Gastrocnemius medialis (tissue), 4 donors: ENCODE measurements at regions not wholly inside any gene's neighbourhood (a gene's known extent, or its start where the extent isn't known, plus 50 kb on each side); places are given as distances from the start of the nearest gene placed in this dataset.

Source experiments
- ATAC-seq, 2 donors: fragments of 150-250 bp; one replicate each; pipeline ENCODE4 v1.9.1; 2016
- DNase-seq, 2 donors: peaks; one replicate each; pipeline ENCODE4 v3.0.0-alpha.2; 2019
- H3K27ac ChIP-seq, 4 donors: fragments of 200-600 bp; sonication (generic); 1 replicate in 1 of 4; 2 replicates in 3 of 4; pipeline ENCODE4 v1.5.1; 2016 to 2018; ENCODE audit warnings: mild to moderate bottlenecking in 2 of 4, moderate library complexity in 1 of 4
- H3K27me3 ChIP-seq, 3 donors: fragments of 200-600 bp; sonication (generic) in 2 of 3; 1 replicate in 1 of 3; 2 replicates in 2 of 3; pipeline versions ENCODE4 v1.5.1 to v1.6.0; 2016 to 2019; ENCODE audit warnings: mild to moderate bottlenecking in 1 of 3, moderate library complexity in 1 of 3
- H3K36me3 ChIP-seq, 2 donors: fragments of 200-600 bp; sonication (generic) in 1 of 2; one replicate each; pipeline ENCODE4 v1.5.1; 2017 to 2018
- H3K4me1 ChIP-seq, 2 donors: fragments of 200-600 bp; sonication (generic) in 1 of 2; one replicate each; pipeline ENCODE4 v1.5.1; 2016 to 2017; ENCODE audit warnings: mild to moderate bottlenecking in 2 of 2
- H3K4me3 ChIP-seq, 4 donors: fragments of 200-600 bp; sonication (generic) in 3 of 4; 1 replicate in 1 of 4; 2 replicates in 3 of 4; pipeline ENCODE4 v1.5.1; 2016 to 2019; ENCODE audit warnings: mild to moderate bottlenecking in 2 of 4
- H3K9me3 ChIP-seq, 3 donors: fragments of 200-600 bp; sonication (generic) in 2 of 3; 1 replicate in 1 of 3; 2 replicates in 2 of 3; pipeline ENCODE4 v1.5.1; 2016 to 2019
- POLR2A ChIP-seq, 2 donors: fragments of 450-650 bp; IDR thresholded peaks; one replicate each; pipeline ENCODE4 v1.6.1; 2017; ENCODE audit warnings: antibody characterized with exemption in 2 of 2, mild to moderate bottlenecking in 2 of 2, moderate library complexity in 2 of 2
- in situ Hi-C, 4 donors: fragments of 200-750 bp; cut with MboI; loops; one replicate each; pipeline versions ENCODE4 v1.15.0 to v1.8.0; 2017; ENCODE audit warnings: low sequenced_read_pairs in 4 of 4
- intact Hi-C: fragments of 100-400 bp; cut with DNase I; formaldehyde crosslinking; loops from one replicate; pipeline ENCODE4 v1.15.1; 2023; ENCODE audit warnings: low total_unique reads
- TF ChIP-seq, protein P1 (sequence below), 5 experiments: fragments of 450-650 bp in 3 of 5; fragments of 200-600 bp in 2 of 5; sonication (generic) in 2 of 5; IDR thresholded peaks in 4 of 5; conservative IDR thresholded peaks in 1 of 5; 1 replicate in 4 of 5; 2 replicates in 1 of 5; pipeline ENCODE4 v1.5.1; 2016 to 2019; ENCODE audit warnings: antibody characterized with exemption in 5 of 5, mild to moderate bottlenecking in 3 of 5, moderate library complexity in 3 of 5

DNA sequence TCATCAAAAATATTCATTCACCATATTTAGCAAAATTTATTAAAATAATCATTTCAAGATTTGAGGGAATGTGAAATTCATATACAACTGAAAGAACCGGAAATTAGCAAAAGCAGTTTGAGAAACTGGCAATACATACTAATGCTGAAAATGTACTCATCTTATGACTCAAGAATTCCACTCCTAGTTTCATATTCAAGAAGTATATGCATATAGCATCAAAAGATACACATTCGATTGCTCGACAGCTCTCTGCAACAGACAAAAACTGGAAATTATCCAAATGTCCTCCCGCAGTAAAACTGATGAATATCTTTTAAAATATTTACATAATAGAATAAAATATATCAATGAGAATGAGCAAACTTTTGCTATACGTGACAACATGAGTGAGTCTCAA, 189.2 kb upstream of the MGAT4C start:
- TF ChIP-seq POLR2A (IDR thresholded peaks at IDR 0.05) = no peak
- TF ChIP-seq, protein P1, sequence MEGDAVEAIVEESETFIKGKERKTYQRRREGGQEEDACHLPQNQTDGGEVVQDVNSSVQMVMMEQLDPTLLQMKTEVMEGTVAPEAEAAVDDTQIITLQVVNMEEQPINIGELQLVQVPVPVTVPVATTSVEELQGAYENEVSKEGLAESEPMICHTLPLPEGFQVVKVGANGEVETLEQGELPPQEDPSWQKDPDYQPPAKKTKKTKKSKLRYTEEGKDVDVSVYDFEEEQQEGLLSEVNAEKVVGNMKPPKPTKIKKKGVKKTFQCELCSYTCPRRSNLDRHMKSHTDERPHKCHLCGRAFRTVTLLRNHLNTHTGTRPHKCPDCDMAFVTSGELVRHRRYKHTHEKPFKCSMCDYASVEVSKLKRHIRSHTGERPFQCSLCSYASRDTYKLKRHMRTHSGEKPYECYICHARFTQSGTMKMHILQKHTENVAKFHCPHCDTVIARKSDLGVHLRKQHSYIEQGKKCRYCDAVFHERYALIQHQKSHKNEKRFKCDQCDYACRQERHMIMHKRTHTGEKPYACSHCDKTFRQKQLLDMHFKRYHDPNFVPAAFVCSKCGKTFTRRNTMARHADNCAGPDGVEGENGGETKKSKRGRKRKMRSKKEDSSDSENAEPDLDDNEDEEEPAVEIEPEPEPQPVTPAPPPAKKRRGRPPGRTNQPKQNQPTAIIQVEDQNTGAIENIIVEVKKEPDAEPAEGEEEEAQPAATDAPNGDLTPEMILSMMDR (IDR thresholded peaks at IDR 0.05 in 4 of 5, conservative IDR thresholded peaks at IDR 0.05 in 1 of 5) = no peak
- Histone ChIP-seq H3K36me3 (no peaks in the 10 kb centered on the region), H3K4me3 (no peak overlapping the region), H3K27me3 (no peaks in the 10 kb centered on the region), H3K27ac (no peak overlapping the region), H3K9me3 (no peaks in the 10 kb centered on the region), H3K4me1 (no peaks in the 10 kb centered on the region)
- in situ Hi-C loops (no loop called here), intact Hi-C loops (no loop called here)
- ATAC-seq (no peak), DNase-seq (no peak)

DNA sequence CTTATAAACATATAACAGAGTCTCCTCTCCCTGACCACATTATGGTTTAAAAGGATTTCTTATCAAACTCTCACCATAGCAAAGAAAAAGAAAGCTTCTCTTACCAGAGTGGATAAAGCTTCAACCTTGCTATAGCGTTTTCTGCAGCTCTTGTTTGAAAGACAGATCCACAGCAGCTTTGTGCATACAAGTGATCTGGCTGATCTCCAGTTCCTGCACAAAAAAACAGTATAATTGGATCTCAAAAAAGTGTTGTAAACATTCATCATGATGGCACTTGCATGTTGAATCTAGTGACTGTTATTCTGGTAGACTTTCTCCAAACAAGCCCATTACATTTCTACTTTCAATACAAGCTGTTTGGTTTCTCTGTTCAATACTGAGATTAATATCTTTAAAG, 178.9 kb upstream of the MGAT4C start:
- Histone ChIP-seq H3K27me3 (no peaks in the 10 kb centered on the region), H3K27ac (no peak overlapping the region), H3K4me1 (no peaks in the 10 kb centered on the region), H3K9me3 (no peaks in the 10 kb centered on the region), H3K36me3 (no peaks in the 10 kb centered on the region), H3K4me3 (no peak overlapping the region)
- intact Hi-C loops (no loop called here), in situ Hi-C loops (no loop called here)
- ATAC-seq = no peak
- TF ChIP-seq, protein P1 (IDR thresholded peaks at IDR 0.05 in 4 of 5, conservative IDR thresholded peaks at IDR 0.05 in 1 of 5) = no peak
- no peak for TF ChIP-seq POLR2A (IDR thresholded peaks at IDR 0.05)
- no peak for DNase-seq

DNA sequence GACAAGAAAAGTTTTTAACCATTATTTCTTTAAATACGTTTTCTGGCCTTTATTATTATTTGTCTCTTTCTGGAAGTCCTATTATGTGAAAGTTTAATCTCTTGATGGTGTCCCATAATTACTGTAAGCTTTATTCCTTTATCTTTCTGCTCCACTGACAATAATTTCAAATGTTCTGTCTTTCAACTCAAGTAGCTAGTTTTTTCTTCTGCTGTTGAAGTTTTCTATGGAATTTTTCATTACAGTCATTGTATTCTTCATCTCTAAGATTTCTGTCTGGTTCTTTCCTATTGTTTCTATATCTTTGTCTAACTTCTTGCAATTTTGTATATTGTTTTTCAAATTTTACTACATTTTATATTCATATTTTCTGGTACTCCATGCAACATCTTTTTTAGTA, 173.6 kb upstream of the MGAT4C start:
- no peaks in the 10 kb centered on the region for H3K4me1 ChIP-seq
- in situ Hi-C loops = no loop called here
- H3K36me3 ChIP-seq = no peaks in the 10 kb centered on the region
- no peak for DNase-seq
- H3K4me3 ChIP-seq = no peak overlapping the region
- H3K27me3 ChIP-seq = no peaks in the 10 kb centered on the region
- H3K9me3 ChIP-seq = no peaks in the 10 kb centered on the region
- TF ChIP-seq, protein P1 (IDR thresholded peaks at IDR 0.05 in 4 of 5, conservative IDR thresholded peaks at IDR 0.05 in 1 of 5) = no peak
- TF ChIP-seq POLR2A (IDR thresholded peaks at IDR 0.05) = no peak
- H3K27ac ChIP-seq = no peak overlapping the region
- intact Hi-C loops = no loop called here
- ATAC-seq = no peak

DNA sequence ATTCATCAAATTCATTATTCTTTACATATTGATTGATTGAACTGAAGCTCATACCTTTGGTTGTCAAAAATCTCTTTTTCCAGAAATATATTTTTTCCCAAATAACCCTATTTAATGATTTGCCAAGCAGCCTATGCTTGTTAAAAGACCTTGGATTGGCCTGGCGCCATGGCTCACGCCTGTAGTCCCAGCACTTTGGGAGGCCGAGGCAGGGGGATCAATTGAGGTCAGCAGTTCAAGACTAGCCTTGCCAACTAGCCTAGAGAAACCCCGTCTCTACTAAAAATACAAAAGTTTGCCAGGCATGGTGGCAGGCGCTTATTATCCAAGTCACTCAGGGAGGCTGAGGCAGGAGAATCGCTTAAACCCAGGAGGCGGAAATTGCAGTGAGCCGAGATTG, 165.1 kb upstream of the MGAT4C start:
- intact Hi-C loops = no loop called here
- no peak for ATAC-seq
- no peaks in the 10 kb centered on the region for H3K4me1 ChIP-seq
- no peaks in the 10 kb centered on the region for H3K27me3 ChIP-seq
- DNase-seq = no peak
- TF ChIP-seq POLR2A (IDR thresholded peaks at IDR 0.05) = no peak
- TF ChIP-seq, protein P1 (IDR thresholded peaks at IDR 0.05 in 4 of 5, conservative IDR thresholded peaks at IDR 0.05 in 1 of 5) = no peak
- in situ Hi-C loops = no loop called here
- no peak overlapping the region for H3K4me3 ChIP-seq
- H3K27ac ChIP-seq = no peak overlapping the region
- no peaks in the 10 kb centered on the region for H3K36me3 ChIP-seq
- no peaks in the 10 kb centered on the region for H3K9me3 ChIP-seq

DNA sequence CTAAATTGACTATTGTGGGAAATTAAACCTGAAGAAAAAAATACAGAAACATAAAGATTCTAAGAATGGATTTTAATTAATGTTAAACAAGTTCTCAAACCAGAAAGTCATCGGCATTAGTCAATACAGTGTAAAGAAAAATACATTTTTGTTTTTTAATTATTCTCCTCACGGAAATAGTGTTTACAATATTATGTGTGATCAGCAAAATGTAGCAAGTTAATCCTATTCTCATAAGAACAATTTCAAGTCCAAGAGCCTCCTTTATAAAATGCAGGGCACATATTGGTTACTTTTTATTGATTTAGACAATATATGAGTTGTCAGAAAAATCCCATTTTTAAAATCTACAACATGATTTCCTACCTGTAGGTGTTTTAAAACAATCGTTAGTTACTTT, 158.0 kb upstream of the MGAT4C start:
- TF ChIP-seq POLR2A (IDR thresholded peaks at IDR 0.05) = no peak
- TF ChIP-seq, protein P1 (IDR thresholded peaks at IDR 0.05 in 4 of 5, conservative IDR thresholded peaks at IDR 0.05 in 1 of 5) = no peak
- Histone ChIP-seq H3K4me3 (no peak overlapping the region), H3K4me1 (no peaks in the 10 kb centered on the region), H3K36me3 (no peaks in the 10 kb centered on the region), H3K27me3 (no peaks in the 10 kb centered on the region), H3K27ac (no peak overlapping the region), H3K9me3 (no peaks in the 10 kb centered on the region)
- in situ Hi-C loops = no loop called here
- ATAC-seq = no peak
- intact Hi-C loops = no loop called here
- no peak for DNase-seq
